ENCODE measurements at regions not wholly inside any gene's neighbourhood (a gene's known extent, or its start where the extent isn't known, plus 50 kb on each side); places are given as distances from the start of the nearest gene placed in this dataset.

- Histone ChIP-seq H2BK120ac (ENCODE audit: low read depth, low read length) (no peak overlapping the region), H3K9ac (ENCODE audit: low read length) (no peak overlapping the region), H3K18ac (ENCODE audit: low read length) (no peak overlapping the region), H3K36me3 (ENCODE audit: control insufficient read depth, insufficient read depth, low read length) (no peaks in the 10 kb centered on the region), H4K8ac (ENCODE audit: low read depth, low read length) (no peak overlapping the region), H3K4me3 (ENCODE audit: low read length) (no peak overlapping the region), H3K4ac (ENCODE audit: low read depth, low read length) (no peak overlapping the region), H3K27me3 (ENCODE audit: insufficient read depth, low read length, poor library complexity) (no peaks in the 10 kb centered on the region), H3K23ac (ENCODE audit: low read length) (no peak overlapping the region), H3K79me2 (ENCODE audit: control insufficient read depth, insufficient read depth, low read length) (no peaks in the 10 kb centered on the region), H2AK5ac (ENCODE audit: low read length) (no peak overlapping the region), H3K27ac (ENCODE audit: low read depth, low read length) (no peak overlapping the region), H3K56ac (ENCODE audit: low read length) (no peak overlapping the region), H2BK5ac (ENCODE audit: low read length) (no peak overlapping the region), H3K4me2 (ENCODE audit: low read length) (no peak overlapping the region), H3K4me1 (ENCODE audit: control insufficient read depth, low read depth, low read length) (no peaks in the 10 kb centered on the region), H4K5ac (ENCODE audit: low read length) (no peak overlapping the region), H2BK15ac (replicated peaks; ENCODE audit: low read depth) (no peak overlapping the region), H3K79me1 (ENCODE audit: low read length) (no peaks in the 10 kb centered on the region)
- no peak for DNase-seq
- WGBS (ENCODE audit: extremely low coverage, insufficient coverage, low lambda C conversion rate) = no CpG with 5 or more reads among the region's 3 CpGs
Measured at GRCh38 chr2:22628906-22629305, 756.1 kb upstream of the KLHL29 start.

GRCh38 chr2:22634167-22634566, 750.8 kb upstream of the KLHL29 start:
- Histone ChIP-seq H3K4me2 (ENCODE audit: low read length) (no peak overlapping the region), H3K23ac (ENCODE audit: low read length) (no peak overlapping the region), H3K79me2 (ENCODE audit: control insufficient read depth, insufficient read depth, low read length) (no peaks in the 10 kb centered on the region), H2BK5ac (ENCODE audit: low read length) (no peak overlapping the region), H3K4me3 (ENCODE audit: low read length) (no peak overlapping the region), H4K8ac (ENCODE audit: low read depth, low read length) (no peak overlapping the region), H3K4me1 (ENCODE audit: control insufficient read depth, low read depth, low read length) (no peaks in the 10 kb centered on the region), H3K36me3 (ENCODE audit: control insufficient read depth, insufficient read depth, low read length) (no peaks in the 10 kb centered on the region), H3K18ac (ENCODE audit: low read length) (no peak overlapping the region), H2BK15ac (replicated peaks; ENCODE audit: low read depth) (no peak overlapping the region), H3K27me3 (ENCODE audit: insufficient read depth, low read length, poor library complexity) (no peaks in the 10 kb centered on the region), H4K5ac (ENCODE audit: low read length) (no peak overlapping the region), H2BK120ac (ENCODE audit: low read depth, low read length) (no peak overlapping the region), H3K27ac (ENCODE audit: low read depth, low read length) (no peak overlapping the region), H3K56ac (ENCODE audit: low read length) (no peak overlapping the region), H3K9ac (ENCODE audit: low read length) (no peak overlapping the region), H3K4ac (ENCODE audit: low read depth, low read length) (no peak overlapping the region), H3K79me1 (ENCODE audit: low read length) (no peaks in the 10 kb centered on the region), H2AK5ac (ENCODE audit: low read length) (no peak overlapping the region)
- WGBS (ENCODE audit: extremely low coverage, insufficient coverage, low lambda C conversion rate) = no CpG with 5 or more reads among the region's 3 CpGs
- DNase-seq = no peak

GRCh38 chr2:22656426-22656825, 728.6 kb upstream of the KLHL29 start:
- no peaks in the 10 kb centered on the region for H3K27me3 ChIP-seq (ENCODE audit: insufficient read depth, low read length, poor library complexity)
- H4K5ac ChIP-seq (ENCODE audit: low read length) = no peak overlapping the region
- no peak overlapping the region for H3K9ac ChIP-seq (ENCODE audit: low read length)
- no peak overlapping the region for H4K8ac ChIP-seq (ENCODE audit: low read depth, low read length)
- H3K36me3 ChIP-seq (ENCODE audit: control insufficient read depth, insufficient read depth, low read length) = no peaks in the 10 kb centered on the region
- no peak overlapping the region for H2AK5ac ChIP-seq (ENCODE audit: low read length)
- no peak overlapping the region for H3K4me2 ChIP-seq (ENCODE audit: low read length)
- DNase-seq = no peak
- H3K4me1 ChIP-seq (ENCODE audit: control insufficient read depth, low read depth, low read length) = no peaks in the 10 kb centered on the region
- no peaks in the 10 kb centered on the region for H3K79me1 ChIP-seq (ENCODE audit: low read length)
- no peak overlapping the region for H3K18ac ChIP-seq (ENCODE audit: low read length)
- no CpG with 5 or more reads among the region's 1 CpG for WGBS (ENCODE audit: extremely low coverage, insufficient coverage, low lambda C conversion rate)
- no peak overlapping the region for H3K23ac ChIP-seq (ENCODE audit: low read length)
- H3K79me2 ChIP-seq (ENCODE audit: control insufficient read depth, insufficient read depth, low read length) = no peaks in the 10 kb centered on the region
- no peak overlapping the region for H3K56ac ChIP-seq (ENCODE audit: low read length)
- no peak overlapping the region for H3K4me3 ChIP-seq (ENCODE audit: low read length)
- no peak overlapping the region for H3K27ac ChIP-seq (ENCODE audit: low read depth, low read length)
- no peak overlapping the region for H2BK120ac ChIP-seq (ENCODE audit: low read depth, low read length)
- no peak overlapping the region for H2BK15ac ChIP-seq (replicated peaks; ENCODE audit: low read depth)
- no peak overlapping the region for H3K4ac ChIP-seq (ENCODE audit: low read depth, low read length)
- no peak overlapping the region for H2BK5ac ChIP-seq (ENCODE audit: low read length)

- H3K4ac ChIP-seq (ENCODE audit: low read depth, low read length) = no peak overlapping the region
- peak; percentile 25 for DNase-seq
- no peaks in the 10 kb centered on the region for H3K36me3 ChIP-seq (ENCODE audit: control insufficient read depth, insufficient read depth, low read length)
- no peak overlapping the region for H2BK120ac ChIP-seq (ENCODE audit: low read depth, low read length)
- no peak overlapping the region for H3K23ac ChIP-seq (ENCODE audit: low read length)
- H3K79me1 ChIP-seq (ENCODE audit: low read length) = no peaks in the 10 kb centered on the region
- H4K8ac ChIP-seq (ENCODE audit: low read depth, low read length) = no peak overlapping the region
- WGBS (ENCODE audit: extremely low coverage, insufficient coverage, low lambda C conversion rate) = no CpG with 5 or more reads among the region's 6 CpGs
- no peaks in the 10 kb centered on the region for H3K27me3 ChIP-seq (ENCODE audit: insufficient read depth, low read length, poor library complexity)
- H3K27ac ChIP-seq (ENCODE audit: low read depth, low read length) = no peak overlapping the region
- H3K18ac ChIP-seq (ENCODE audit: low read length) = no peak overlapping the region
- H3K56ac ChIP-seq (ENCODE audit: low read length) = no peak overlapping the region
- no peak overlapping the region for H3K4me3 ChIP-seq (ENCODE audit: low read length)
- no peak overlapping the region for H2BK5ac ChIP-seq (ENCODE audit: low read length)
- H3K4me2 ChIP-seq (ENCODE audit: low read length) = no peak overlapping the region
- no peaks in the 10 kb centered on the region for H3K79me2 ChIP-seq (ENCODE audit: control insufficient read depth, insufficient read depth, low read length)
- no peaks in the 10 kb centered on the region for H3K4me1 ChIP-seq (ENCODE audit: control insufficient read depth, low read depth, low read length)
- H3K9ac ChIP-seq (ENCODE audit: low read length) = no peak overlapping the region
- H2AK5ac ChIP-seq (ENCODE audit: low read length) = no peak overlapping the region
- H4K5ac ChIP-seq (ENCODE audit: low read length) = no peak overlapping the region
- H2BK15ac ChIP-seq (replicated peaks; ENCODE audit: low read depth) = no peak overlapping the region
Measured at GRCh38 chr2:22673529-22673928, 711.5 kb upstream of the KLHL29 start.

- Histone ChIP-seq H3K18ac (ENCODE audit: low read length) (no peak overlapping the region), H3K23ac (ENCODE audit: low read length) (no peak overlapping the region), H2BK120ac (ENCODE audit: low read depth, low read length) (no peak overlapping the region), H3K27ac (ENCODE audit: low read depth, low read length) (no peak overlapping the region), H3K9ac (ENCODE audit: low read length) (no peak overlapping the region), H3K36me3 (ENCODE audit: control insufficient read depth, insufficient read depth, low read length) (no peaks in the 10 kb centered on the region), H3K4ac (ENCODE audit: low read depth, low read length) (no peak overlapping the region), H3K27me3 (ENCODE audit: insufficient read depth, low read length, poor library complexity) (no peaks in the 10 kb centered on the region), H3K56ac (ENCODE audit: low read length) (no peak overlapping the region), H2BK5ac (ENCODE audit: low read length) (no peak overlapping the region), H2AK5ac (ENCODE audit: low read length) (no peak overlapping the region), H4K5ac (ENCODE audit: low read length) (no peak overlapping the region), H3K4me2 (ENCODE audit: low read length) (no peak overlapping the region), H3K79me1 (ENCODE audit: low read length) (no peaks in the 10 kb centered on the region), H3K4me3 (ENCODE audit: low read length) (no peak overlapping the region), H4K8ac (ENCODE audit: low read depth, low read length) (no peak overlapping the region), H2BK15ac (replicated peaks; ENCODE audit: low read depth) (no peak overlapping the region), H3K79me2 (ENCODE audit: control insufficient read depth, insufficient read depth, low read length) (no peaks in the 10 kb centered on the region), H3K4me1 (ENCODE audit: control insufficient read depth, low read depth, low read length) (no peaks in the 10 kb centered on the region)
- WGBS (ENCODE audit: extremely low coverage, insufficient coverage, low lambda C conversion rate) = no CpG with 5 or more reads among the region's 1 CpG
- DNase-seq = no peak
Measured at GRCh38 chr2:22683914-22684313, 701.1 kb upstream of the KLHL29 start.

GRCh38 chr2:22690096-22690495, 694.9 kb upstream of the KLHL29 start:
- Histone ChIP-seq H3K4me3 (ENCODE audit: low read length) (no peak overlapping the region), H3K27me3 (ENCODE audit: insufficient read depth, low read length, poor library complexity) (no peaks in the 10 kb centered on the region), H3K56ac (ENCODE audit: low read length) (no peak overlapping the region), H3K4ac (ENCODE audit: low read depth, low read length) (no peak overlapping the region), H2BK15ac (replicated peaks; ENCODE audit: low read depth) (no peak overlapping the region), H4K5ac (ENCODE audit: low read length) (no peak overlapping the region), H3K79me1 (ENCODE audit: low read length) (no peaks in the 10 kb centered on the region), H4K8ac (ENCODE audit: low read depth, low read length) (no peak overlapping the region), H2BK5ac (ENCODE audit: low read length) (no peak overlapping the region), H3K4me1 (ENCODE audit: control insufficient read depth, low read depth, low read length) (peaks cover 6% of the 10 kb centered on the region), H3K18ac (ENCODE audit: low read length) (no peak overlapping the region), H3K9ac (ENCODE audit: low read length) (no peak overlapping the region), H2AK5ac (ENCODE audit: low read length) (no peak overlapping the region), H3K79me2 (ENCODE audit: control insufficient read depth, insufficient read depth, low read length) (no peaks in the 10 kb centered on the region), H3K23ac (ENCODE audit: low read length) (no peak overlapping the region), H2BK120ac (ENCODE audit: low read depth, low read length) (no peak overlapping the region), H3K4me2 (ENCODE audit: low read length) (no peak overlapping the region), H3K27ac (ENCODE audit: low read depth, low read length) (no peak overlapping the region), H3K36me3 (ENCODE audit: control insufficient read depth, insufficient read depth, low read length) (no peaks in the 10 kb centered on the region)
- WGBS (ENCODE audit: extremely low coverage, insufficient coverage, low lambda C conversion rate) = no CpG with 5 or more reads among the region's 1 CpG
- DNase-seq = no peak
